ENCODE measurements at regions not wholly inside any gene's neighbourhood (a gene's known extent, or its start where the extent isn't known, plus 50 kb on each side); places are given as distances from the start of the nearest gene placed in this dataset.
"Not testable (repeated sequence)": the region's sequence is repeated elsewhere in the genome, so short reads cannot be mapped to it uniquely, and the experiment has no call there.

- H3K4me1 Mint-ChIP-seq, ATAC-seq, POLR2A ChIA-PET, DNase-seq, H3K27ac Mint-ChIP-seq, H3K4me3 Mint-ChIP-seq: not testable (repeated sequence)
- Mint-ChIP-seq H3K27me3 (peaks cover under 1 to 13% (median 3%) of the 10 kb centered on the region in 5 donors), H3K9me3 (peaks cover 5 to 35% (median 15%) of the 10 kb centered on the region in 9 donors), H3K36me3 (peaks cover 3 to 17% (median 4%) of the 10 kb centered on the region in 3 donors)
Measured at GRCh38 chr2:204412782-204413181, 132.5 kb upstream of the PARD3B start.

GRCh38 chr2:204415406-204416181, 129.7 kb upstream of the PARD3B start:
- H3K27me3 Mint-ChIP-seq = peaks cover 10 to 23% (median 18%) of the 10 kb centered on the region in 5 donors
- no peak overlapping the region for H3K4me3 Mint-ChIP-seq
- H3K4me1 Mint-ChIP-seq = no peaks in the 10 kb centered on the region
- H3K36me3 Mint-ChIP-seq = peaks cover 3 to 17% (median 4%) of the 10 kb centered on the region in 3 donors
- DNase-seq = no peak
- H3K9me3 Mint-ChIP-seq = peaks cover 5 to 35% (median 15%) of the 10 kb centered on the region in 9 donors
- POLR2A ChIA-PET = no interaction called here
- no peak for ATAC-seq
- no peak overlapping the region for H3K27ac Mint-ChIP-seq

GRCh38 chr2:204416236-204416635, 129.0 kb upstream of the PARD3B start:
- POLR2A ChIA-PET = no interaction called here
- no peaks in the 10 kb centered on the region for H3K4me1 Mint-ChIP-seq

GRCh38 chr2:204425821-204426220, 119.5 kb upstream of the PARD3B start:
- Mint-ChIP-seq H3K4me3 (no peak overlapping the region), H3K27me3 (peaks cover 0 to 16% (median 4%) of the 10 kb centered on the region in 5 donors), H3K9me3 (peaks cover 0 to 23% (median 9%) of the 10 kb centered on the region in 9 donors), H3K36me3 (peaks cover 0 to 6% (median 0%) of the 10 kb centered on the region in 3 donors), H3K4me1 (no peaks in the 10 kb centered on the region), H3K27ac (no peak overlapping the region)
- POLR2A ChIA-PET = no interaction called here
- no peak for ATAC-seq
- DNase-seq = no peak

More at GRCh38 chr2:204416236-204416635, 129.0 kb upstream of the PARD3B start:
- H3K36me3 Mint-ChIP-seq = peaks cover 3 to 17% (median 4%) of the 10 kb centered on the region in 3 donors
- no peak overlapping the region for H3K4me3 Mint-ChIP-seq
- ATAC-seq (no peak), DNase-seq (no peak)
- H3K9me3 Mint-ChIP-seq = peaks cover 5 to 33% (median 15%) of the 10 kb centered on the region in 9 donors
- peaks cover 10 to 23% (median 17%) of the 10 kb centered on the region in 5 donors for H3K27me3 Mint-ChIP-seq
- no peak overlapping the region for H3K27ac Mint-ChIP-seq

- Mint-ChIP-seq H3K9me3 (peaks cover 0 to 26% (median 16%) of the 10 kb centered on the region in 9 donors), H3K4me1 (no peaks in the 10 kb centered on the region), H3K4me3 (no peak overlapping the region), H3K27me3 (peaks cover 0 to 21% (median 6%) of the 10 kb centered on the region in 5 donors), H3K27ac (no peak overlapping the region), H3K36me3 (peaks cover 0 to 15% (median 0%) of the 10 kb centered on the region in 3 donors)
- DNase-seq (no peak), ATAC-seq (no peak)
- POLR2A ChIA-PET = no interaction called here
Measured at GRCh38 chr2:204428675-204429074, 116.6 kb upstream of the PARD3B start.

- POLR2A ChIA-PET = no interaction called here
- peaks cover 0 to 21% (median 13%) of the 10 kb centered on the region in 9 donors for H3K9me3 Mint-ChIP-seq
- H3K27ac Mint-ChIP-seq = no peak overlapping the region
- H3K4me3 Mint-ChIP-seq = no peak overlapping the region
- peaks cover 0 to 16% (median 0%) of the 10 kb centered on the region in 3 donors for H3K36me3 Mint-ChIP-seq
- H3K27me3 Mint-ChIP-seq = peaks cover 2 to 16% (median 3%) of the 10 kb centered on the region in 5 donors
- DNase-seq (no peak), ATAC-seq (no peak)
- H3K4me1 Mint-ChIP-seq = no peaks in the 10 kb centered on the region
Measured at GRCh38 chr2:204431529-204431928, 113.7 kb upstream of the PARD3B start.

GRCh38 chr2:204432196-204432595, 113.1 kb upstream of the PARD3B start:
- H3K9me3 Mint-ChIP-seq = peaks cover 0 to 21% (median 13%) of the 10 kb centered on the region in 9 donors
- peak overlapping the region in 1 of 10 donors; percentile 20 for H3K4me3 Mint-ChIP-seq
- peaks cover 0 to 16% (median 0%) of the 10 kb centered on the region in 3 donors for H3K36me3 Mint-ChIP-seq
- no peaks in the 10 kb centered on the region for H3K4me1 Mint-ChIP-seq
- H3K27ac Mint-ChIP-seq = no peak overlapping the region
- H3K27me3 Mint-ChIP-seq = peaks cover 2 to 17% (median 3%) of the 10 kb centered on the region in 5 donors
- ATAC-seq (no peak), DNase-seq (no peak)
- POLR2A ChIA-PET = no interaction called here

GRCh38 chr2:204434660-204435462, 110.4 kb upstream of the PARD3B start:
- POLR2A ChIA-PET = no interaction called here

GRCh38 chr2:204436230-204436629, 109.0 kb upstream of the PARD3B start:
- Mint-ChIP-seq H3K9me3 (peaks cover 0 to 27% (median 17%) of the 10 kb centered on the region in 9 donors), H3K36me3 (peaks cover 0 to 20% (median 0%) of the 10 kb centered on the region in 3 donors), H3K4me3 (no peak overlapping the region), H3K27me3 (peaks cover 5 to 51% (median 17%) of the 10 kb centered on the region in 5 donors), H3K27ac (no peak overlapping the region), H3K4me1 (no peaks in the 10 kb centered on the region)
- ATAC-seq (no peak), DNase-seq (no peak)
- POLR2A ChIA-PET = no interaction called here

More at GRCh38 chr2:204434660-204435462, 110.4 kb upstream of the PARD3B start:
- H3K4me1 Mint-ChIP-seq = no peaks in the 10 kb centered on the region
- peaks cover 5 to 41% (median 15%) of the 10 kb centered on the region in 5 donors for H3K27me3 Mint-ChIP-seq
- peaks cover 0 to 16% (median 0%) of the 10 kb centered on the region in 3 donors for H3K36me3 Mint-ChIP-seq
- ATAC-seq = no peak
- peaks cover 0 to 23% (median 17%) of the 10 kb centered on the region in 9 donors for H3K9me3 Mint-ChIP-seq
- H3K4me3 Mint-ChIP-seq = no peak overlapping the region
- no peak for DNase-seq
- no peak overlapping the region for H3K27ac Mint-ChIP-seq

GRCh38 chr2:204437408-204437807, 107.9 kb upstream of the PARD3B start:
- Mint-ChIP-seq H3K36me3 (peaks cover 0 to 16% (median 0%) of the 10 kb centered on the region in 3 donors), H3K27ac (no peak overlapping the region), H3K4me3 (no peak overlapping the region), H3K4me1 (no peaks in the 10 kb centered on the region), H3K9me3 (peaks cover 0 to 18% (median 8%) of the 10 kb centered on the region in 9 donors), H3K27me3 (peaks cover 9 to 63% (median 20%) of the 10 kb centered on the region in 5 donors)
- DNase-seq (no peak), ATAC-seq (no peak)
- POLR2A ChIA-PET = no interaction called here

GRCh38 chr2:204437815-204438756, 107.2 kb upstream of the PARD3B start:
- Mint-ChIP-seq H3K4me1 (no peaks in the 10 kb centered on the region), H3K27me3 (peaks cover 11 to 70% (median 23%) of the 10 kb centered on the region in 5 donors), H3K27ac (no peak overlapping the region), H3K4me3 (no peak overlapping the region), H3K9me3 (peaks cover 0 to 11% (median 2%) of the 10 kb centered on the region in 9 donors), H3K36me3 (peaks cover 0 to 10% (median 0%) of the 10 kb centered on the region in 3 donors)
- DNase-seq = no peak
- POLR2A ChIA-PET = no interaction called here
- no peak for ATAC-seq

- no peak overlapping the region for H3K4me3 Mint-ChIP-seq
- no peak for ATAC-seq
- peaks cover 0 to 27% (median 8%) of the 10 kb centered on the region in 9 donors for H3K9me3 Mint-ChIP-seq
- peaks cover 0 to 1% (median 0%) of the 10 kb centered on the region in 4 donors for H3K4me1 Mint-ChIP-seq
- peaks cover 0 to 14% (median 2%) of the 10 kb centered on the region in 3 donors for H3K36me3 Mint-ChIP-seq
- no peak overlapping the region for H3K27ac Mint-ChIP-seq
- no peak for DNase-seq
- POLR2A ChIA-PET = no interaction called here
- peaks cover 9 to 63% (median 22%) of the 10 kb centered on the region in 5 donors for H3K27me3 Mint-ChIP-seq
Measured at GRCh38 chr2:204441316-204441715, 104.0 kb upstream of the PARD3B start.
